Inflammatory macrophage (primary cell): ENCODE measurements at regions not wholly inside any gene's neighbourhood (a gene's known extent, or its start where the extent isn't known, plus 50 kb on each side); places are given as distances from the start of the nearest gene placed in this dataset.

Experiments
- DNase-seq, 2 donors: peaks; one replicate each; pipeline ENCODE4 v3.0.0-alpha.2; 2020 to 2022

- DNase-seq: no peak
Measured at GRCh38 chr20:4556781-4557180, 129.5 kb upstream of the PRNP start.

- no peak for DNase-seq
Measured at GRCh38 chr20:4555188-4555890, 130.9 kb upstream of the PRNP start.

GRCh38 chr20:4554346-4554745 is 131.9 kb upstream of the PRNP start:
- no peak for DNase-seq

GRCh38 chr20:4552075-4552640 is 134.1 kb upstream of the PRNP start:
- no peak for DNase-seq

- no peak for DNase-seq
Measured at GRCh38 chr20:4550740-4551139, 135.5 kb upstream of the PRNP start.

GRCh38 chr20:4549711-4550259 is 136.5 kb upstream of the PRNP start:
- DNase-seq: no peak

- DNase-seq: no peak
Measured at GRCh38 chr20:4548552-4548951, 137.7 kb upstream of the PRNP start.

GRCh38 chr20:4546786-4547185 is 139.5 kb upstream of the PRNP start:
- DNase-seq: no peak

- no peak for DNase-seq
Measured at GRCh38 chr20:4546342-4546741, 139.9 kb upstream of the PRNP start.

- no peak for DNase-seq
Measured at GRCh38 chr20:4545526-4545925, 140.7 kb upstream of the PRNP start.

GRCh38 chr20:4544765-4545164 is 141.5 kb upstream of the PRNP start:
- no peak for DNase-seq

- no peak for DNase-seq
Measured at GRCh38 chr20:4542270-4542669, 144.0 kb upstream of the PRNP start.

- DNase-seq: no peak
Measured at GRCh38 chr20:4534315-4534714, 151.9 kb upstream of the PRNP start.

GRCh38 chr20:4533368-4534133 is 152.7 kb upstream of the PRNP start:
- DNase-seq: no peak

- no peak for DNase-seq
Measured at GRCh38 chr20:4532772-4533171, 153.5 kb upstream of the PRNP start.

- no peak for DNase-seq
Measured at GRCh38 chr20:4524792-4525191, 161.5 kb upstream of the PRNP start.

- DNase-seq: no peak
Measured at GRCh38 chr20:4524307-4524706, 161.9 kb upstream of the PRNP start.

GRCh38 chr20:4522310-4522709 is 163.9 kb upstream of the PRNP start:
- no peak for DNase-seq

- no peak for DNase-seq
Measured at GRCh38 chr20:4521170-4521968, 164.9 kb upstream of the PRNP start.

GRCh38 chr20:4519534-4519933 is 166.7 kb upstream of the PRNP start:
- peak; percentile 66 to 70 for DNase-seq

GRCh38 chr20:4516876-4517275 is 169.4 kb upstream of the PRNP start:
- no peak for DNase-seq

GRCh38 chr20:4513720-4514119 is 172.5 kb upstream of the PRNP start:
- no peak for DNase-seq
